ENCODE measurements at regions not wholly inside any gene's neighbourhood (a gene's known extent, or its start where the extent isn't known, plus 50 kb on each side); places are given as distances from the start of the nearest gene placed in this dataset.

GRCh38 chr3:194030372-194030771, 105.6 kb upstream of the HES1 start:
- no peaks in the 10 kb centered on the region for H3K4me1 ChIP-seq (ENCODE audit: control insufficient read depth, extremely low read depth, insufficient read depth, low read length)
- H3K36me3 ChIP-seq (ENCODE audit: control insufficient read depth in 2 of 2, extremely low read depth in 1 of 2, insufficient read depth in 2 of 2, low read length in 2 of 2) = no peaks in the 10 kb centered on the region
- H3K4me2 ChIP-seq (ENCODE audit: control insufficient read depth, extremely low read depth, insufficient read depth, low read depth, low read length) = no peak overlapping the region
- no peak for DNase-seq (ENCODE audit: low read depth, low spot score)
- no peaks in the 10 kb centered on the region for H4K20me1 ChIP-seq (ENCODE audit: control insufficient read depth, extremely low read depth, insufficient read depth, low read length)
- peaks cover 14% of the 10 kb centered on the region for H3K27me3 ChIP-seq (ENCODE audit: control insufficient read depth, extremely low read depth, insufficient read depth, low read length)
- dilution Hi-C loops (cut with MboI; ENCODE audit: extremely low pct_ligation_motif_present, low sequenced_read_pairs) = no loop called here
- no peak overlapping the region for H3K4me3 ChIP-seq (ENCODE audit: control insufficient read depth in 2 of 3, extremely low read depth in 1 of 3, insufficient read depth in 2 of 3, low read depth in 1 of 3, low read length in 3 of 3)
- H3K9me1 ChIP-seq (ENCODE audit: control insufficient read depth, extremely low read depth, insufficient read depth, low read length) = no peaks in the 10 kb centered on the region
- H2AFZ ChIP-seq (ENCODE audit: control insufficient read depth, low read length) = no peak overlapping the region
- no peak overlapping the region for H3K27ac ChIP-seq (ENCODE audit: control insufficient read depth, insufficient read depth, low read length)
- FAIRE-seq = no peak
- H3K79me2 ChIP-seq (ENCODE audit: control insufficient read depth, insufficient read depth, low read length) = no peaks in the 10 kb centered on the region
- TF ChIP-seq CTCF (optimal IDR thresholded peaks at IDR 0.05 in 1 of 3, IDR thresholded peaks at IDR 0.05 in 1 of 3, conservative IDR thresholded peaks at IDR 0.05 in 1 of 3; ENCODE audit: extremely low read depth in 1 of 3, insufficient read depth in 2 of 3, low read length in 3 of 3) = no peak
- no peak for TF ChIP-seq EZH2 (IDR thresholded peaks at IDR 0.05; ENCODE audit: low read length)
- no peaks in the 10 kb centered on the region for H3K9me3 ChIP-seq (ENCODE audit: control insufficient read depth, low read depth, low read length)
- H3K9ac ChIP-seq (ENCODE audit: control insufficient read depth, extremely low read depth, insufficient read depth, low read length) = no peak overlapping the region

GRCh38 chr3:194031349-194031748, 104.6 kb upstream of the HES1 start:
- Histone ChIP-seq H3K4me1 (ENCODE audit: control insufficient read depth, extremely low read depth, insufficient read depth, low read length) (no peaks in the 10 kb centered on the region), H3K27ac (ENCODE audit: control insufficient read depth, insufficient read depth, low read length) (no peak overlapping the region)

More at GRCh38 chr3:194031349-194031748, 104.6 kb upstream of the HES1 start:
- no peak overlapping the region for H3K9ac ChIP-seq (ENCODE audit: control insufficient read depth, extremely low read depth, insufficient read depth, low read length)
- TF ChIP-seq EZH2 (IDR thresholded peaks at IDR 0.05; ENCODE audit: low read length) (no peak), CTCF (optimal IDR thresholded peaks at IDR 0.05 in 1 of 3, IDR thresholded peaks at IDR 0.05 in 1 of 3, conservative IDR thresholded peaks at IDR 0.05 in 1 of 3; ENCODE audit: extremely low read depth in 1 of 3, insufficient read depth in 2 of 3, low read length in 3 of 3) (no peak)
- H2AFZ ChIP-seq (ENCODE audit: control insufficient read depth, low read length) = no peak overlapping the region
- H3K27me3 ChIP-seq (ENCODE audit: control insufficient read depth, extremely low read depth, insufficient read depth, low read length) = peaks cover 14% of the 10 kb centered on the region
- H3K4me3 ChIP-seq (ENCODE audit: control insufficient read depth in 2 of 3, extremely low read depth in 1 of 3, insufficient read depth in 2 of 3, low read depth in 1 of 3, low read length in 3 of 3) = no peak overlapping the region
- H3K9me1 ChIP-seq (ENCODE audit: control insufficient read depth, extremely low read depth, insufficient read depth, low read length) = no peaks in the 10 kb centered on the region
- H3K9me3 ChIP-seq (ENCODE audit: control insufficient read depth, low read depth, low read length) = no peaks in the 10 kb centered on the region
- FAIRE-seq (no peak), DNase-seq (ENCODE audit: low read depth, low spot score) (no peak)
- dilution Hi-C loops (cut with MboI; ENCODE audit: extremely low pct_ligation_motif_present, low sequenced_read_pairs) = no loop called here
- no peaks in the 10 kb centered on the region for H4K20me1 ChIP-seq (ENCODE audit: control insufficient read depth, extremely low read depth, insufficient read depth, low read length)
- H3K79me2 ChIP-seq (ENCODE audit: control insufficient read depth, insufficient read depth, low read length) = no peaks in the 10 kb centered on the region
- no peaks in the 10 kb centered on the region for H3K36me3 ChIP-seq (ENCODE audit: control insufficient read depth in 2 of 2, extremely low read depth in 1 of 2, insufficient read depth in 2 of 2, low read length in 2 of 2)
- H3K4me2 ChIP-seq (ENCODE audit: control insufficient read depth, extremely low read depth, insufficient read depth, low read depth, low read length) = no peak overlapping the region

All from keratinocyte (primary cell).